Adrenal gland (tissue), 9 donors: ENCODE measurements at regions not wholly inside any gene's neighbourhood (a gene's known extent, or its start where the extent isn't known, plus 50 kb on each side); places are given as distances from the start of the nearest gene placed in this dataset.

Source experiments
- DNase-seq, 7 donors: peaks; one replicate each; pipeline ENCODE4 v3.0.0-alpha.2; 2019 to 2020
- H3K27ac ChIP-seq, 5 donors: fragments of 200-600 bp; sonication (generic) in 4 of 5; 1 replicate in 3 of 5; 2 replicates in 2 of 5; pipeline versions ENCODE4 v1.5.1 to v1.8.0; 2016 to 2020; ENCODE audit warnings: mild to moderate bottlenecking in 1 of 5
- H3K27me3 ChIP-seq: fragments of 200-600 bp; 2 replicates; pipeline ENCODE4 v1.8.0; 2021
- H3K36me3 ChIP-seq, 2 donors: fragments of 200-600 bp; replicated peaks in 1 of 2; 1 replicate in 1 of 2; 2 replicates in 1 of 2; pipeline versions ENCODE4 v1.5.1 to v1.8.0; 2018 to 2022
- H3K4me1 ChIP-seq, 2 donors: fragments of 200-600 bp; replicated peaks in 1 of 2; 1 replicate in 1 of 2; 2 replicates in 1 of 2; pipeline versions ENCODE4 v1.5.1 to v1.8.0; 2018 to 2021
- H3K4me3 ChIP-seq, 4 donors: fragments of 200-600 bp; sonication (generic) in 3 of 4; one replicate each; pipeline ENCODE4 v1.5.1; 2016 to 2018
- H3K9me3 ChIP-seq, 3 donors: fragments of 200-600 bp; sonication (generic) in 1 of 3; replicated peaks in 1 of 3; 1 replicate in 2 of 3; 2 replicates in 1 of 3; pipeline versions ENCODE4 v1.5.1 to v1.8.0; 2016 to 2021
- CTCF ChIP-seq, 6 experiments: fragments of 450-650 bp in 4 of 6; fragments of 200-600 bp in 2 of 6; sonication (generic) in 1 of 6; IDR thresholded peaks; 1 replicate in 5 of 6; 2 replicates in 1 of 6; pipeline versions ENCODE4 v1.5.1 to v1.8.0; 2016 to 2021; ENCODE audit warnings: antibody characterized with exemption in 6 of 6, mild to moderate bottlenecking in 2 of 6, moderate library complexity in 1 of 6
- POLR2A ChIP-seq, 2 donors: fragments of 450-650 bp; IDR thresholded peaks; one replicate each; pipeline ENCODE4 v1.6.1; 2017; ENCODE audit warnings: antibody characterized with exemption in 2 of 2, mild to moderate bottlenecking in 2 of 2, moderate library complexity in 1 of 2
- WGBS, 4 donors: extraction: QIAGEN DNeasy Blood & Tissue Kit in 2 of 4; methylation state at CpG; one replicate each; pipeline versions ENCODE4 v1.1.5 to v1.1.7; 2013 to 2017; 5-methylcytosine and 5-hydroxymethylcytosine counted together
- intact Hi-C, 2 donors: fragments of 100-400 bp; cut with DNase I; formaldehyde crosslinking; loops; one replicate each; pipeline versions ENCODE4 v1.14.1 to v1.15.0; 2022 to 2023
- donor health status: healthy with polysubstance abuse.
- donor health status: Bipolar disorder and iron deficiency.
- donor health status: DM: yes; HTN: yes; CAD: no.
- donor health status: DM: no; HTN: no; CAD: no.
- donor health status: DM: no; HTN: no; CAD: no.

DNA sequence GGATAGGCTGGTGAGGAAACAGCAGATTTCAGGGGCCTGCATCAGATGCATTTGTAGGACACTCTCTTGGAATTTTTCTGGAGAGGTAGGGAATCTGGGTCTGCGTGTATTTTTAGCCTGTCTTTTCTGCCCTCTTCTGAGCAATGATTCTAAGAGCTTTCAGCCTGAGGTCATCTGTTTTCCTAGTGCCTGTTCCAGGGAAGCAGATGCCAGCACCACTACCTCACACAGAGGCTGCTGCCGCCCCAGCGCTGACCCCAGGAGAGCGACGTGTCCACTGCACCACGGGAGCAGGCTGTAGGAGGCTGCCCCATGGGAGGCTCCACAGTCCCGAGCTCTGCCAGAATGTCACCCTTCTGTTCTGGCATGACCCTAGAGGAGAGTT, 316.5 kb downstream of the CYP26B1 start:
- peaks cover 8% of the 10 kb centered on the region for H3K27me3 ChIP-seq
- intact Hi-C loops, result no loop called here
- H3K36me3 ChIP-seq, result no peaks in the 10 kb centered on the region
- TF ChIP-seq CTCF (IDR thresholded peaks at IDR 0.05), result no peak
- TF ChIP-seq POLR2A (IDR thresholded peaks at IDR 0.05), result no peak
- H3K4me3 ChIP-seq, result no peak overlapping the region
- no peak for DNase-seq
- H3K9me3 ChIP-seq, result no peaks in the 10 kb centered on the region
- H3K4me1 ChIP-seq, result no peaks in the 10 kb centered on the region
- 22 to 45% (median 38%) methylated on average over 6 to 7 of the region's 7 CpGs for WGBS, 4 donors
- H3K27ac ChIP-seq, result no peak overlapping the region

DNA sequence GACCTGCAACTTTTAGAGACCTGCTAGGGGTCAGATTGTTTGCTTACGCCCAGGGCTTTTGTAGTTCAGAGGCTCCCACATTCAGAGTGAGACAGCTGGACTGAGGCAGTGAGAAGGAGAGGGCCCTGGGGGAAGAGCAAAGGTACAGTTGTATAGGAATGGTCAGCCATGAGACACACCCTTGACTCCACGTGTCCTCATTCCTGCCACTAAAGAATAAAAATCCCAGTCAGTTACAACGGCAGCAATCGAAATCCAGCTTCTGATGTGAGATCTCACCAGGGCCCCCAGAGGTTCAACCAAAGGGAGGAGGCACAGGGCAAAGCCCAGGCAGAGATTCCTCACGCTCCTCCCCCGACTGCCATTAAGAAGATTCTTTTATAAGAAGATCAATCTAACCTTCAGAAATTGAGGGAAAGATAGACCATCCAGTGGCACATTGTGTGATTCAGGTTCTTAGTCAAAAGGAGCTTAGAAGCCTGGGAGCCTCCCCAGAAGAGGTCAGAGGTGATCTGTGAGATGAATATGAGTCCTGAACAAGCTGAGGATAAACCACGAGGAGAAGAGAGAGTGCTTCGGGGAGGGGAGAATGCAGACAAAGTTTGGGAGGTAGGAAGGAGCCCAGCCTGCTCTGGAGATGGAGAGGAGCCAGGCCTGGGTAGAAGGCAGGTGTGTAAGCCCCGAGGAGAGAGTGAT, 317.0 kb downstream of the CYP26B1 start:
- Histone ChIP-seq H3K27me3 (peaks cover 8% of the 10 kb centered on the region), H3K4me1 (no peaks in the 10 kb centered on the region), H3K36me3 (no peaks in the 10 kb centered on the region), H3K9me3 (no peaks in the 10 kb centered on the region), H3K27ac (no peak overlapping the region), H3K4me3 (no peak overlapping the region)
- WGBS, 4 donors, result 61 to 80% (median 78%) methylated on average over 9 of the region's 9 CpGs
- DNase-seq, result no peak
- intact Hi-C loops, result no loop called here
- TF ChIP-seq CTCF (IDR thresholded peaks at IDR 0.05) (no peak), POLR2A (IDR thresholded peaks at IDR 0.05) (no peak)

- intact Hi-C loops, result no loop called here
- Histone ChIP-seq H3K27me3 (peaks cover 8% of the 10 kb centered on the region), H3K27ac (no peak overlapping the region), H3K9me3 (no peaks in the 10 kb centered on the region), H3K4me1 (no peaks in the 10 kb centered on the region), H3K36me3 (no peaks in the 10 kb centered on the region), H3K4me3 (no peak overlapping the region)
- WGBS, 4 donors, result 88 to 90% (median 89%) methylated on average over 6 of the region's 6 CpGs
- TF ChIP-seq CTCF (IDR thresholded peaks at IDR 0.05), result no peak
- no peak for TF ChIP-seq POLR2A (IDR thresholded peaks at IDR 0.05)
- no peak for DNase-seq
Observed at GRCh38 chr2:71829008-71829407, 318.7 kb downstream of the CYP26B1 start.

- WGBS, 4 donors, result 86 to 93% (median 88%) methylated on average over 7 of the region's 7 CpGs
- Histone ChIP-seq H3K9me3 (no peaks in the 10 kb centered on the region), H3K27me3 (peaks cover 7% of the 10 kb centered on the region), H3K36me3 (no peaks in the 10 kb centered on the region), H3K4me1 (no peaks in the 10 kb centered on the region), H3K27ac (no peak overlapping the region), H3K4me3 (no peak overlapping the region)
- intact Hi-C loops, result no loop called here
- TF ChIP-seq CTCF (IDR thresholded peaks at IDR 0.05), result no peak
- TF ChIP-seq POLR2A (IDR thresholded peaks at IDR 0.05), result no peak
- DNase-seq, result no peak
Observed at GRCh38 chr2:71827973-71828372, 319.7 kb downstream of the CYP26B1 start.
